Fibroblast of skin of scalp (primary cell): ENCODE measurements at regions not wholly inside any gene's neighbourhood (a gene's known extent, or its start where the extent isn't known, plus 50 kb on each side); places are given as distances from the start of the nearest gene placed in this dataset.
A peak's percentile ranks its signal among the peaks of the same experiment; 100 is the strongest.
"Not testable (repeated sequence)": the region's sequence is repeated elsewhere in the genome, so short reads cannot be mapped to it uniquely, and the experiment has no call there.

Experiments used
- DNase-seq: peaks from one replicate; pipeline ENCODE4 v3.0.0-alpha.2; 2013

GRCh38 chr15:25067725-25068309, 113.0 kb downstream of the SNRPN start:
- no peak for DNase-seq

DNA sequence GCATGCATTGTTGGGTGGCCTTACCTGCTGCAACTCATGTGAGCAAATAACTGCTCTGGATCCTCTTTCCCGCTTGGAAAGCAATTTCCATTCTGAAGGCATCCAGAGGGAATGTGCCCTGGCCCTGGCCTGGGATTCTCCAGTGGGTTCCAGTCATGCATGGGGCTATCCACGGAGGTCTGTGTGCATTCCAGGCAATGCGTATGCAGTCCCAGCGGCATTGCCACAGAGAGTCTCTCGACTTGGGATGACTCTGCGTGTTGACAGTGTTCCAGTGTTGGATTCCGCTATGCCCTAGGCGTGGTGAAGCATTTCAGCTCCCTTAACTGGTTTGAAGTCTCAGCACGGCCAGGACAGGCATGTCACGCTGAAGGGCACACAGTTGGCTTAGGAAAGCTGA, 113.9 kb downstream of the SNRPN start:
- DNase-seq = no peak

DNA sequence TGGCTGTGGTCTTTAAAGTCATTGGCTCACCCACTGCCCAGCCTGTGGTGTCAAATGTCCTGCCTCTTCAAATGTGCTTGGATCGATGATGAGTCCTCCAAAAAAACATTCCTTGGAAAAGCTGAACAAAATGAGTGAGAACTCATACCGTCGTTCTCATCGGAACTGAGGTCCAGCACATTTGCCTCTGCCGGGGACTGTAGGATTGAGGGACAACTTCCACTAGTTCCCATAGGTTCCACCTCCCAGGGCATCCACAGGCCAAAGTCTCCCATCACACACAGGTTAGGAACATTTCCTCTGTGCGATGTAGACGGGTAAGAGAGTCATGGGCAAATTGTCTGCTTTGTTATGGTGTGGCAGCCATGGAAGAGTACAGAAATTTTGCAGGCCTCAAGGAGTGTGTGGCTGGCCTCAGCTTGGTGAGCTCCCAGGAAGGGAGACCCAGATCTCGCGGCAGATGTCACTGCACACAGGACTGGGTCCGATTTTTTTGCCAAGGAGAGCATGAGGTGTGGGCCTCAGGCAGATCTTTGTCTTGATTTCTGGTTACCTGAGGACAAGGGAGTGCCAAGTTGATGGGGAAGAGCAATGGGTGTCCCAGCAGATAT, 115.7 kb downstream of the SNRPN start:
- DNase-seq = no peak

DNA sequence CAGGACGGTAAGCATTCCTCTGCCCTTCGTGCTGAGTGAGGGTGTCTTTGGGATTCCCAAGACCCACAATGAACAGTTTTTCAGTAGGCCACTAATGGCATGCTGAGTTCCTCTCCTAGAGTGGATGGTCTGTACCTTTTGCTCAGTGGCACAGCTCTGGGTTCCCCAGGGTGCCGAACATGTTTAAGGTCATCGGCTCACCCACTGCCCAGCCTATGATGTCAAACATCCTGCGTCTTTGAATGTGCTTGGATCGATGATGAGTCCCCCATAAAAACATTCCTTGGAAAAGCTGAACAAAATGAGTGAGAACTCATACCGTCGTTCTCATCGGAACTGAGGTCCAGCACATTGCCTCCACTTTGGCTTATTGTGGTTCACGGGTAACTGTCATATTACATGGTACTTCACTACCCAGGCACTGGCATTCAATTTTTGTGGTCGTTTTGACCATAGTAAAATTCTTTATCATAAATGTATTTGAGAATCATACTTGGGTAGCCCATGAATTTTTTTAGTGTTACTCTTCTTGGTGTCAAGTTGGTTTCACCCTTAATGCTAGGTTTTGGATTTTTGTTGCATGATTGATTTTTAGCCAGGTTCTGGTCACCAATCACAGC, 118.2 kb downstream of the SNRPN start:
- DNase-seq = no peak

GRCh38 chr15:25087137-25087536, 132.3 kb downstream of the SNRPN start:
- DNase-seq = no peak

DNA sequence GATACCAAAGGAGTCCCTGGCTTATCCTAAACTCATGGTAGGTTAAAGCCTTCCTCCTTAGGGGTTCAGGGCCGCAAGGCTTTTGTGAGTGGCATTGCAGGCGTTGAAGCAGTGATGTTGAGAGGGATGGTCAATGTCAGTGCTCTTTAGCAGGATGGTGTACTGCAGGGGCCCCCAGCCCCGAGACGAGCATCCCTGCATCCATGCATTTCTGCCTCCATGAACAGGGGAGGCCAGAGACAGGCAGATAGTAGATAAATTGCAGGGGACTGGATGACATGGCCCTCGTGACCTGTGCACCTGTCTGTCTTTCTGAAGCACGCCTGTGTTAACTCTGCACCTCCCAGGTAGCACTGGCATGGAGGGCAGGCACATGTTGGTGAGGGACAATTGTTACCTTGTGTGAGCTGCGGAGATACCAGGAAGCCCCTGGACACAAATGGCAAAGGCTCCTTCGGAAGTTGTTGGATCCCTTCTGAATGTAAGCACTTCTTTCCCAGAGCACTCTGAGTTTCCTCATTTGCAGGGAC, 133.5 kb downstream of the SNRPN start:
- no peak for DNase-seq

DNA sequence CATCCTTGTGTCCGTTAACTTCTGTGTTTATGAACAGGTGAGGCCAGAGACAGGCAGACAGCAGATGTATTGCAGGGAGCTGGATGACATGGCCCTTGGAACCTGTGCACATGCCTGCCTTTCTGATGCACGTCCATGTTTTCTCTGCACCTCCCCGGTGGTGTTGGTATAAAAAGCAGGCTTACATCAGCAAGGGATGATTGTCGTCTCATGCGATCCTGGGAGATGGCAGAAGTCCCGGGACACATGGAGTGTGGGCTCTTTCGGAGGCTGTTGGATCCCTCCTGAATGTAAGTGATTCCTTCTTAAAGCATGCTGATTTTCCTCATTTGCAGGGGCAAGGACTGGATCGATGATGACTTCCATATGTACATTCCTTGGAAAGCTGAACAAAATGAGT, 134.8 kb downstream of the SNRPN start:
- no peak for DNase-seq

- no peak for DNase-seq
Observed at GRCh38 chr15:25090073-25090733, 135.4 kb downstream of the SNRPN start.

DNA sequence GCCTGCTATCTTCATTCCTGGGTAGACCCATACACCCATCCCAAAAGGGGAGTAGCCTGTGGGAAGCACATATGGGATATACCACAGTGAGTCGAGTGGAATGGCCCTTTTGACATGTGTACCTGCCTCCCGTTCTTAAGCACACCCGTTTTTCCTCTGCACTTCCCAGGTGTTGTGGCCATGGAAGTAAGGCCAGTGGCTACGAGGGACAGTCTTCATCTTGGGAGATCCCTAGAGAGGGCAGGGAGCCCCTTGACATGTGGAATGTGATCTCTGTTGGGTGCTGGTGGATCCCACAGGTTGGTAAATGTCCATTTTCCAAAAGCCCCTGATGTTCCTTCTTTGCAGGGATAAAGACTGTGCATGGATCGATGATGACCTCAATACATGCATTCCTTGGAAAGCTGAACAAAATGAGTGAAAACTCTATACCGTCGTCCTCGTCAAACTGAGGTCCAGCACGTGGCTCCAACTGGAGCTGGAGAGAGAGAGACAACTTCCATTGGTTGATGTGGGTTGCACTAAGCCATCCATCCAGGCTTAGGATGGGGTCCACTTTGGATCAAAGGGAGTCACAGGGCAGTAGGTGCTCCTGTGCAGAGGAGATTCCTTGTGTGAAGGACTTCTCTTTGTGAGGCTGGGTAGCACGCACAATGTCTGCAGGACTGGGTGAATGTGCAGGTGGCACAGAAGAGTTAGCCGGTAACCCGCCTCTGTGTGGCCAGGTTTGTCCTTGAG, 136.8 kb downstream of the SNRPN start:
- DNase-seq = no peak

- DNase-seq = peak; percentile 18
Observed at GRCh38 chr15:25092661-25093060, 137.9 kb downstream of the SNRPN start.

GRCh38 chr15:25093455-25094029, 138.8 kb downstream of the SNRPN start:
- no peak for DNase-seq

DNA sequence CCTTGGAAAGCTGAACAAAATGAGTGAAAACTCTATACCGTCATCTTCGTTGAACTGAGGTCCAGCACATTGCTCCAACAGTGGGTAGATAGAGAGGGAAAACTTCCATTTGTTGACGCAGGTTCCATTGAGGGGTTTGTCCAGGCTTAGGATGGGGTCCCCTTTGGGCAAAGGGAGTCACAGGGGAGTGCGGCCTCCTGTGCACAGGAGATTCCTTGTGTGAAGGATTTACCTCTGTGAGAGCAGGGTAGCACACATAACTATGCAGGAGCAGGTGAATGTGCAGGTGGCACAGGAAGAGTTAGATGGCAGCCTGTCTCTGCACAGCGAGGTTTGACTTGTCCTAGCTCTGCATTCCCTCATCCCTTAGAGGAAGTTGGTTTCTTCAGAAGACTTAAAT, 139.3 kb downstream of the SNRPN start:
- no peak for DNase-seq

DNA sequence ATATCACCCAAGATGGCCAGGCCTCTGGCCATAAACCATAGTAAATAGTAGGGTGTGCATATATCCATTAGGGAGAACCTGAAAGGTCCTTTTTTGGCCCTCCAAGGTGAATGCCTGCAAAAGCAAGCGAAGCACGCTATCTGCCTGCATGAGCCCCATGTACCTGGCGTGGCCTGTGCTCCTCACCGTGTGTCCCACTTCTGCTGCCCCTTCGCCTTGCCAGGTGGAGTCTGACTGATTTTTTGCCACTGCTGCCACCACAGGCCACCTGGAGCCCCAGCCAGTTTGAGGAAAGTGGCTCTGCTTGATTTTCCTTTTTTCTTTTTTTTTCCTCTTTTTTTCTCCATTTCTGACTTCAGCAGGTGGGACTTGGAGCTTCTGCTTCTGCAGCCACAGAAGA, 139.7 kb downstream of the SNRPN start:
- DNase-seq = no peak

GRCh38 chr15:25095179-25095578, 140.4 kb downstream of the SNRPN start:
- DNase-seq = no peak

DNA sequence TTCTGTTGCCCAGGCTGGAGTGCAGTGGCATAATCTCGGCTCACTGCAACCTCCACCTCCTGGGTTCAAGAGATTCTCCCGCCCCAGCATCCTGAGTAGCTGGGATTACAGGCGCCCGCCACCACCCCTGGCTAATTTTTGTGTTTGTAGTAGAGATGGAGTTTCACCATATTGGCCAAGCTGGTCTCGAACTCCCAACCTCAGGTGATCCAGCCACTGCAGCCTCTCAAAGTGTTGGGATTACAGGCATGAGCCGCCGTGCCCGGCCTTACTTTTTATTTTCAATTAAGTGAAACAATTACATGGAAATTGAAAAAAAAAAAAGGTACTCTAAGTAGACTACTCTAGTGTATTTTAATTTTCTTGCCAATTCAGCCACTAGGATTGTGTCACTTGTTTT, 145.2 kb downstream of the SNRPN start:
- not testable (repeated sequence) for DNase-seq

GRCh38 chr15:25106209-25106608, 151.4 kb downstream of the SNRPN start:
- no peak for DNase-seq

DNA sequence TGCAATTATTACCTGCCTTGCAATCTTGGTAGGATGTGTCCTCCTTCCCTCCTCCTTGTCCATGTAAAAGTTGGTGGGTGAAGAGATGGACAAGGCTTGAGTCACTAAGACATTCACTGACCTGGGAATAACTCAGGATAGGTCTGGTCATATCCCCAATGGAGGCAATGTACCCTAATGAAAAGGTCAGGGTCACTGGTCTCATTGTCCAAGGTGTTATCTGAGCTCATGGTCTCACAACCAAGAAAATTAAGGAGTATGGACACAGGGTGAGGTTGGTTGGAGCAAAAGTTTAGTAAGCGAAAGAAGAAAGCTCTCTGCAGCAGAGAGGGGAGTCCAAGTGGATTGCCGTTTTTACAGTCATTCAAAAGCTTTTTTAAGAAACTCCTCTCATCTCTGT, 179.0 kb downstream of the SNRPN start:
- no peak for DNase-seq

DNA sequence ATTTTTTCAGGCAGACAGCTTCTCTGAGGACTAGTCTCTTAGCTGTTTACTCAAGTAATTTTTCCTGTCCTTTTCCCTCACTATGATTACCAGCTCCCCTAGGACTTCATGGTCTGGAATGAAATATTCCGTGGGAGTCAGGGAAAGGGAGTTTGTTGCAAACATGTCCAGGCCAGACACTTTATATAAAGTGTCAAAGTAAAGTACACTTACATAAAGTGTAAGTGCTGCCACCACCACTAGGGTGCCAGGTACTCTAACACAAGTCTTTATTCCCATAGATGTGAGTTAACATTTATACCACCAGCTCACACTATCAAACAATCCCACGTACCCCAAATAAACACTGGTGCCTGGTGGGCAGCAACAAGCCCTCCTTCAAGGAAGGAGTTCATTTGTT, 179.8 kb downstream of the SNRPN start:
- DNase-seq = no peak

- no peak for DNase-seq
Observed at GRCh38 chr15:25136119-25136518, 181.3 kb downstream of the SNRPN start.

DNA sequence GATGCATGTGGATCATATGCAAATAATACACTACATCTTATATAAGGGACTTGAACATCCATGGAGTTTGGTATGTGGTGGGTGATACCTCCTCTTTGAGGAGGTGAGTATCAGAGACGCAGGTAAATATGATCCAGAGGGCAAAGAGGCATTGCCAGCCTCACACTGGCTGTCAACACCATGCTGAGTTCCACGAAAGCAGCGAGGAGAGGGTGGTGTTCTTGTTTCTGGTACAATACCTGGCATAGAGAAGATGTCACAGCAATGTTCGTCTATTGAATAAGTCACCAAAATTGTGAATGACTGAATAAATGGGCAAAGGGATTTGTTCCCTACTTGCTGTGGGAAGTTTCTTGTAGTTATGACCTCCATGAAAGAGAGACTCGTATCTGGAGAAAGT, 182.2 kb downstream of the SNRPN start:
- DNase-seq = no peak

GRCh38 chr15:25169318-25169717, 214.5 kb downstream of the SNRPN start:
- no peak for DNase-seq

GRCh38 chr15:25170113-25170731, 215.4 kb downstream of the SNRPN start:
- no peak for DNase-seq
